ENCODE measurements at regions not wholly inside any gene's neighbourhood (a gene's known extent, or its start where the extent isn't known, plus 50 kb on each side); places are given as distances from the start of the nearest gene placed in this dataset.

GRCh38 chr6:106895703-106896040 lies 78.9 kb downstream of the CD24 start:
- peaks cover 15 to 21% (median 19%) of the 10 kb centered on the region in 5 donors for H3K27me3 Mint-ChIP-seq
- ATAC-seq (no peak), DNase-seq (no peak)
- H3K36me3 Mint-ChIP-seq: no peaks in the 10 kb centered on the region
- no peaks in the 10 kb centered on the region for H3K4me1 Mint-ChIP-seq
- POLR2A ChIA-PET: no interaction called here
- peaks cover 1 to 8% (median 4%) of the 10 kb centered on the region in 9 donors for H3K9me3 Mint-ChIP-seq
- H3K27ac Mint-ChIP-seq: no peak overlapping the region
- no peak overlapping the region for H3K4me3 Mint-ChIP-seq

- no peak for DNase-seq
- POLR2A ChIA-PET: no interaction called here
- H3K36me3 Mint-ChIP-seq: no peaks in the 10 kb centered on the region
- no peaks in the 10 kb centered on the region for H3K4me1 Mint-ChIP-seq
- H3K27me3 Mint-ChIP-seq: peaks cover 16 to 25% (median 19%) of the 10 kb centered on the region in 5 donors
- no peak overlapping the region for H3K4me3 Mint-ChIP-seq
- H3K9me3 Mint-ChIP-seq: peaks cover 0 to 6% (median 0%) of the 10 kb centered on the region in 9 donors
- no peak overlapping the region for H3K27ac Mint-ChIP-seq
- no peak for ATAC-seq
These were observed 79.4 kb downstream of the CD24 start for GRCh38 chr6:106894978-106895702.

DNA sequence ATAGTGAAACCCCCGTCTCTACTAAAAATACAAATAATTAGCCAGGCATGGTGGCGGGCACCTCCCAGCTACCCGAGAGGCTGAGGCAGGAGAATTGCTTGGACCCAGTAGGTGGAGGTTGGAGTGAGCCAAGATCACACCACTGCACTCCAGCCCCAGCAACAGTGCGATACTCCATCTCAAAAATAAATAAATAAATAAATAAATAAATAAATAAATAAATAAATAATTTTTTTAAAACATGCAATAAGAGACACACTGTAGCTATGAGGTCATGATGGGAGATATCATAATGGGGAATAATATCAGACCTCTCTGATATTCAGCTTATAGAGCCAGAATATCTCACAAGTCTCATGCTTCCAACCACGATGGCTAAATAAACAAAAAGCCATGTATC lies 82.3 kb downstream of the CD24 start:
- ATAC-seq: no peak
- POLR2A ChIA-PET: no interaction called here

GRCh38 chr6:106890447-106890846 lies 84.1 kb downstream of the CD24 start:
- peaks cover 18 to 42% (median 23%) of the 10 kb centered on the region in 5 donors for H3K27me3 Mint-ChIP-seq

More for the DNA sequence above, 82.3 kb downstream of the CD24 start:
- Mint-ChIP-seq H3K9me3 (no peaks in the 10 kb centered on the region), H3K27me3 (peaks cover 17 to 42% (median 23%) of the 10 kb centered on the region in 5 donors), H3K27ac (no peak overlapping the region), H3K36me3 (no peaks in the 10 kb centered on the region), H3K4me3 (no peak overlapping the region), H3K4me1 (no peaks in the 10 kb centered on the region)
- no peak for DNase-seq

GRCh38 chr6:106889692-106890091 lies 84.8 kb downstream of the CD24 start:
- H3K27ac Mint-ChIP-seq: no peak overlapping the region
- H3K27me3 Mint-ChIP-seq: peaks cover 18 to 42% (median 24%) of the 10 kb centered on the region in 5 donors
- DNase-seq (no peak), ATAC-seq (no peak)
- POLR2A ChIA-PET: no interaction called here
- H3K9me3 Mint-ChIP-seq: no peaks in the 10 kb centered on the region
- H3K36me3 Mint-ChIP-seq: no peaks in the 10 kb centered on the region
- H3K4me3 Mint-ChIP-seq: no peak overlapping the region
- no peaks in the 10 kb centered on the region for H3K4me1 Mint-ChIP-seq

More at GRCh38 chr6:106890447-106890846, 84.1 kb downstream of the CD24 start:
- DNase-seq: no peak
- POLR2A ChIA-PET: no interaction called here
- Mint-ChIP-seq H3K4me3 (no peak overlapping the region), H3K9me3 (no peaks in the 10 kb centered on the region), H3K36me3 (no peaks in the 10 kb centered on the region), H3K27ac (no peak overlapping the region), H3K4me1 (no peaks in the 10 kb centered on the region)
- no peak for ATAC-seq

DNA sequence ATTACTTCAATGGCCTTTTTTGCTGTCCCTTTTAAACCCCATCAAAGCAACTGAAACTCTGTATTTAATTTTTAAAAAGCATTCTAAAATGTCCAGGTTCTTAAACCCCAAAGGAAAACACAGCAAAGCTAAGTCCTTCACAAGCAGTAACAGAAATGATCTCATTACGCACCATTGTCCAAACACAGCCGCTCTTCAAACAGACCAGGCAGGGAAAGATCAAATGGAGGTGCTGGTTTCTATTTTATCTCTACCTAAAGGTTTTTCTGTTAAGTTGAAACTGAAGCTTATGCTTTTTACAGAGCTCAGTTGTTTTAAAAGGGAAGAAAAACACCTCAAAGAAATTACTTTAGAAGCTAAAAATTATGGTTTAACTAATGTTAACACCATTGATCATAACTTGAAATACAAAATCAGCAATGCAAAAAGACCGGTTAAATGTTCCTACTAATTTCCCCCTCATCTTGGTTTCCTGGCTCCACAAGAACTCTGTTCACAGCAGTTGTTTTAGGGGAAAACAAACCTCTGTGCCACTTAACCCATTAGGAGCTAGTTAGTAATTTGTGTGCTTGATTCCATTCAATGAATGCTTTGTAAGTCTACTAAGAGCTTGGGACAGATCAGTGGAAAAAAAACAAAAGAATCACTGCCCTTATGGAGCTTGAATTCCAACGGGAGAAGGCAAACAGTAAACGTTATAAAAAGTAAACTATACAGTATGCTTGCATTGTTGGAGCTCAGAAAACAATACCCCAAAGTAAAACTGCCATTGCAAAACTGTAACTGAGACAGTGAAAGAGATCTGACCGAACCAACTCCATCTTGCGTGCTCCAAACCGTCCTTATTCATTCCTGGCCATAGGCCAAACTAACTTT lies 87.4 kb downstream of the CD24 start:
- ATAC-seq (no peak), DNase-seq (no peak)
- H3K36me3 Mint-ChIP-seq: no peaks in the 10 kb centered on the region
- H3K4me3 Mint-ChIP-seq: no peak overlapping the region
- H3K9me3 Mint-ChIP-seq: no peaks in the 10 kb centered on the region
- no peak overlapping the region for H3K27ac Mint-ChIP-seq
- POLR2A ChIA-PET: no interaction called here
- H3K4me1 Mint-ChIP-seq: no peaks in the 10 kb centered on the region
- H3K27me3 Mint-ChIP-seq: peaks cover 10 to 22% (median 18%) of the 10 kb centered on the region in 5 donors

DNA sequence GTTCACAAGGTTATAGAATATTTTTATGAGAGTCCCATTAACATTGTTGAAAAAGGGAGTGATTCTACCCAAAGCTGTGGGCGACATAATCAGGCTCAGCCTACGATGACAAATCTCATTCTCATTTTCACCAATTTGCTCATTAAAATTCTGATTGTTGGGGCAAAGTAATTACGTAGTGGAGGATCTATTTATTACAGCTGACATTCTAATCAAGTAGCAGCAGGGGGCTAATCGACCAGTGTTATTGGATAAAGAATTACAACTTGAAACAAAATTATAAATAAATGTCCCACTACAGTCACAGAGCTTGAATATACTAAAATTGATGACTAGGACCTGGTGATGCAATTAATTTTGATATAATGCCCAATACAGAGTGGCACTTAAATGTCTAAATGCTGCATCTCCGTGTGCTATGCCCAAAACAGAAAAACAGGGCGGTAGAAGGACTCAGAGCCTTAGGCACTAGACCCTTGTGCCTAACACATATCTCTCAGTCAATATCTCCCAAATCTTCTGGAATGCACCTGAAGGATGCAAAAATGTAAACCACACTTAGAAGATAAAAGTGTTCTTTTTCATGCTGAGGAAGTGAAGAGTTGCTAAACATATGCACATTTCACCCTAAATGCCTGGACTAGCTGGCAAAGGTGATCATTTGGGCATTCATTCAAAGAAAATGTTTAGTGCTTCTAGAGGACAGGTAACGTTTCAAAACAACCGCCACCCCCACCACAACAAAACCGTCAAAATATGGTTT lies 88.3 kb downstream of the CD24 start:
- DNase-seq: no peak
- Mint-ChIP-seq H3K4me3 (no peak overlapping the region), H3K27me3 (peaks cover 6 to 22% (median 18%) of the 10 kb centered on the region in 5 donors), H3K27ac (no peak overlapping the region), H3K4me1 (no peaks in the 10 kb centered on the region), H3K9me3 (no peaks in the 10 kb centered on the region), H3K36me3 (no peaks in the 10 kb centered on the region)
- POLR2A ChIA-PET: no interaction called here
- no peak for ATAC-seq

DNA sequence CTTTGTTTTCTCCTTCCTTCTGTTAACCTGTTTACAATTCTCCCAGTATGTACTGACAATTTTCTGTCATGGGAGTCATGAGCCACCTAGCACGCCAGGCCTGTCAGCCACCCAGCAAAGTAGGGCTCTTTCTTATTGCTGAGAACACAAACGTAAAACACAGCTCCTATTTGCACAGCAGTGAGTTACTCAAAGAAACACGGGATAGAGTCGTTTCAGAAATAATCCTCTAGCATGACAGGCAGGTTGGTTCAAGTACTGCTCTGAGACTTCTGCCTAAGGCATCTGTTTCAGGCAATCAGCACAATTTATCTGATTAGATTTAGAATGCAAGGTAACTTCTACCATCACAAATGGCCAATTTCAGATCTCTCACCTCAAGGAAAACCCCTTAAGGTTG lies 88.8 kb downstream of the CD24 start:
- no peaks in the 10 kb centered on the region for H3K36me3 Mint-ChIP-seq
- no peak for DNase-seq
- H3K27ac Mint-ChIP-seq: no peak overlapping the region
- no peaks in the 10 kb centered on the region for H3K9me3 Mint-ChIP-seq
- no peak for ATAC-seq
- H3K27me3 Mint-ChIP-seq: peaks cover 6 to 22% (median 14%) of the 10 kb centered on the region in 5 donors
- no peaks in the 10 kb centered on the region for H3K4me1 Mint-ChIP-seq
- H3K4me3 Mint-ChIP-seq: no peak overlapping the region
- POLR2A ChIA-PET: no interaction called here

GRCh38 chr6:106884576-106884975 lies 90.0 kb downstream of the CD24 start:
- Mint-ChIP-seq H3K36me3 (no peaks in the 10 kb centered on the region), H3K4me1 (no peaks in the 10 kb centered on the region), H3K9me3 (no peaks in the 10 kb centered on the region), H3K27ac (no peak overlapping the region), H3K27me3 (peaks cover 8 to 17% (median 11%) of the 10 kb centered on the region in 5 donors), H3K4me3 (no peak overlapping the region)
- POLR2A ChIA-PET: no interaction called here
- ATAC-seq (no peak), DNase-seq (no peak)

- no peak for ATAC-seq
These were observed 90.7 kb downstream of the CD24 start for GRCh38 chr6:106883808-106884262.

DNA sequence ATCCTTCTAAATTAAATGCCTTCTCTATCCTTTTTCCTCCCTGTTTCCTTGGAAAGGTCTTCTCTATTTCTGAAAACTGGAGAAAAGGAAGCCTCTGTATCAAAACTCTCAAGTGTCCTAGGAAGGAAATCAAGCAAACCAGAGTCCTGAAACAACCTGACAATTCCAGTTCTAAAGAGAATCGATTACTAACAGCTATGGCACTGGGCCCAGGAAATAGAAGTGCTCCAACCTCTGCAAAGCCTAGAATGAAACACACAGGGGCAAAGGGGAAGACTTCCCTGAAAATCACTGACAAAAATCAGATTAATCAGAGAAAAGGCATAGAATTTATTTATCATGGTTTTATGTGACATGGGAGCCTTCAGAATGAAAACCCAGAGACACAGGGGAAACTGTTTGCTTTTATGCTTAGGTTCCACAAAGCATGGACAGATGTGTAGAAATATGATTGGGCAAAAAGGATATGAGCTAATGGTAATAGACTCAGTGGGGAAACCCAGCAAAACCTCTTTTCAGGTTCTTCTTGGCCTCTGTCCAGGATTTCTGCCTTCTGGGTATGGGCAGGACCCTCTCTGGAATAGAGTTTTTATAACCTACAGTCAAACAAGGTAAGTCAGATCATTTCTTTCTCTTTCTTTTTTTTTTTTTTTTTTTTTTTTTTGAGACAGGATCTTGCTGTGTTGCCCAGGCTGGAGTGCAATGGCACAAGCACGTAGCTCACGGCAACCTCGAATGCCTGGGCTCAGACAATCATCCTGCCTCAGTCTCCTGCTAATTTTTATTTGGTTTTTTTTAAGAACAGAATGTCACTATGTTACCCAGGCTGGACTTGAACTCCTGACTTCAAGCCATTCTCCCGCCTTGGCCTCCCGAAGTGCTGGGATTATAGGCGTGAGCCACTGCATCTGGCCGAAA lies 91.7 kb downstream of the CD24 start:
- ATAC-seq: no peak

More at GRCh38 chr6:106883808-106884262, 90.7 kb downstream of the CD24 start:
- H3K4me3 Mint-ChIP-seq: no peak overlapping the region
- H3K9me3 Mint-ChIP-seq: no peaks in the 10 kb centered on the region
- H3K36me3 Mint-ChIP-seq: no peaks in the 10 kb centered on the region
- POLR2A ChIA-PET: no interaction called here
- H3K27me3 Mint-ChIP-seq: peaks cover 7 to 16% (median 9%) of the 10 kb centered on the region in 5 donors
- no peak for DNase-seq
- no peak overlapping the region for H3K27ac Mint-ChIP-seq
- H3K4me1 Mint-ChIP-seq: no peaks in the 10 kb centered on the region

GRCh38 chr6:106882138-106882537 lies 92.4 kb downstream of the CD24 start:
- no peak overlapping the region for H3K4me3 Mint-ChIP-seq
- POLR2A ChIA-PET: no interaction called here
- ATAC-seq (no peak), DNase-seq (no peak)
- H3K27me3 Mint-ChIP-seq: peaks cover 0 to 10% (median 6%) of the 10 kb centered on the region in 5 donors
- peaks cover 0 to 2% (median 0%) of the 10 kb centered on the region in 3 donors for H3K36me3 Mint-ChIP-seq
- H3K9me3 Mint-ChIP-seq: peaks cover 0 to 6% (median 0%) of the 10 kb centered on the region in 9 donors
- H3K4me1 Mint-ChIP-seq: no peaks in the 10 kb centered on the region
- no peak overlapping the region for H3K27ac Mint-ChIP-seq

More for the DNA sequence above, 91.7 kb downstream of the CD24 start:
- no peaks in the 10 kb centered on the region for H3K36me3 Mint-ChIP-seq
- no peak overlapping the region for H3K27ac Mint-ChIP-seq
- H3K4me3 Mint-ChIP-seq: no peak overlapping the region
- no peaks in the 10 kb centered on the region for H3K4me1 Mint-ChIP-seq
- H3K9me3 Mint-ChIP-seq: no peaks in the 10 kb centered on the region
- peaks cover 0 to 9% (median 8%) of the 10 kb centered on the region in 5 donors for H3K27me3 Mint-ChIP-seq
- DNase-seq: no peak
- POLR2A ChIA-PET: no interaction called here

All from naive thymus-derived CD8-positive, alpha-beta T cell (primary cell).